Colon (tissue), 2 donors: ENCODE measurements at regions not wholly inside any gene's neighbourhood (a gene's known extent, or its start where the extent isn't known, plus 50 kb on each side); places are given as distances from the start of the nearest gene placed in this dataset.

Experiments
- FAIRE-seq: peaks from 2 replicates; lab custom pipeline; 2012; peaks lifted over from hg19 to GRCh38; lab: Jason Lieb, UNC
- donor health status: control.
- donor health status: control.

- FAIRE-seq: no peak
Measured at GRCh38 chr18:24530630-24531111, 70.2 kb downstream of the HRH4 start.

DNA sequence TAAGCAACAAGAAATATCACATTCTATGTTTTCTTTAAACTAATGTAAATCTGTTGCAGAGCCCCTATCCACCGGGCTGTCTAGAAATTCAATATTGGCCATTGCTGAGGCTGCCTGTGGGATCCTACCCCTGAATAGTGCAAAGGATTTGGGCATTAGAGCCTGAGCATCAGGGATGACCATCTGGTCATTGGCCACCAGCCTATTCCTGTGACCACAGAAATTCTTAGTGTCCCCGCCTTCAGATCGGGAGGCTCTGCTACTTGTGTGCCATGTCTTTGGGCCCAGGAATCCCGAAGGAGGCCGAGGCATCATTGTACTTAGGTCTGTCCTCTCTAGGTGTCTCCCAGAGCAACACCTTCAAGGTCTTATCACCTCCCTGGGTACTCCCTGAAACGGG, 73.8 kb downstream of the HRH4 start:
- no peak for FAIRE-seq

GRCh38 chr18:24534737-24535136, 74.3 kb downstream of the HRH4 start:
- no peak for FAIRE-seq

DNA sequence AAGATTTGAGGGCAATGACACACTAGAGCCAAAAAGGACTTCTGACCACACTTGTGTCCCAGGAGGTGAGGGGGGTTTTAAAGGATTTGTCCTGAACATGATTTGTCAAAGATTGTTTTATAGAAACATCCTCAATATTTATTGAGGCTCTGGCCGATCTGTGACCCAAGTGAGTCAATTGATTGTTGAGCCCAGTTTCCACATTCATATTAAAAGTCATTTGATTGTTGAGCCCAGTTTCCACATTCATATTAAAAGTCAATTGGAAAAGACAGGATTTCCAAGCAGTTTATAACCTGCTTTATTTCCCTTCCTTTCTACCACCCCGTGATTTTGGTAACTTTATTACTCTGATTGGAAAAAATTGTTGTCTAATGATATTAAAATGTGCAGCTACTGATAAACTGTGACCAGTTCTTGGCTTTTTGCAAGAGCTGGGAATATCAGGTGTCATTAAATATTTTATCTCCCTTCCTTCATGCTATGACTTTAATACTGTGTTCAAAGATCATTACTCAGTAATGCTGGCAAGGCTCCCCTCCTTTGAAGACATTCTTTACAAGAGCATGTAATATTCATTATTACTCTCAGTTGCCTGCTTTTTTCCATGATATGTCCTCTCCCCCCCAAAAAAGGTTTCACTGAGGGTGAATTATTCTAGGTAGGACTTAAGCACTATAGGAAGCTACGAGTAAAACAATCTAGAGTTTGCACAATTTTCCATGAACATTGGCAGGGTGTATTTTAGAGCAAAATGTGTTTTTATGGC, 75.3 kb downstream of the HRH4 start:
- FAIRE-seq: no peak

DNA sequence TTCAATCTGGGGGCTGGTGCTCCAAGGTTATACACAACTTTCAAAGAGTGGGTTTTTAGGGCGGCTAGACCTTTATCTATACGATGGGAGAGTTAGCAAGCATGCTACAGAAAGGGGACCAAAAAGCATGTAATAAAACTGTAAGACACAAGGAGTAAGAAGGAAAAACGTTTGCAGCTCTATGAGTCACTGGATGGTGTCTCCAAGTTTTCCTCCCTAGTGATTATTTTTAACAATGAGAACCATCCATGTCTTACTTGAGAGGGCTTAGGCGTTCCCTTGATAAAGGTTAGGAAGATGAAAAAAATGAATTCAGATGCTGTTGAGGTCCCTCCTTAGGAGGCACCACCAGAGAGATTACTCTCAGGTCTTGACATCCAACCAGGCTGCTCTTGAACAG, 75.9 kb downstream of the HRH4 start:
- no peak for FAIRE-seq

DNA sequence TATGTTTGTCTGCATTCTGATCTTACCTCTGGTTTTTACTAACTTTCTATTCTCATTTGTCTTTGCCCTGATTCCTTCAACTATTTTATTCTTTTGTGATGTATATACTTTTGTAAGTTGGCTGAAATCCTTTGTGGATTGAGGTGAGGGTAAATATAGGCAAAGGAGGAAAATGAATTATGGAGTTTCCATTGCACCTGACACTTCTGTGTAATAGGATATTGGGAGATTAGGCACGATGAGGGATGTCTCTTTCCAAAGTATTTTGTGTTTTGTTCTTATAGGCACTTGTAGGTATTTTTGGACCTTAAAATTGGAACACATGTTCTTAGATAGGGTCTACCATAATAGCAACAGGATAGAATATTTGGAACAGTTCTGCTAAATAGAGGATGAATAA, 76.4 kb downstream of the HRH4 start:
- FAIRE-seq: no peak

GRCh38 chr18:24538414-24539264, 78.2 kb downstream of the HRH4 start:
- no peak for FAIRE-seq

DNA sequence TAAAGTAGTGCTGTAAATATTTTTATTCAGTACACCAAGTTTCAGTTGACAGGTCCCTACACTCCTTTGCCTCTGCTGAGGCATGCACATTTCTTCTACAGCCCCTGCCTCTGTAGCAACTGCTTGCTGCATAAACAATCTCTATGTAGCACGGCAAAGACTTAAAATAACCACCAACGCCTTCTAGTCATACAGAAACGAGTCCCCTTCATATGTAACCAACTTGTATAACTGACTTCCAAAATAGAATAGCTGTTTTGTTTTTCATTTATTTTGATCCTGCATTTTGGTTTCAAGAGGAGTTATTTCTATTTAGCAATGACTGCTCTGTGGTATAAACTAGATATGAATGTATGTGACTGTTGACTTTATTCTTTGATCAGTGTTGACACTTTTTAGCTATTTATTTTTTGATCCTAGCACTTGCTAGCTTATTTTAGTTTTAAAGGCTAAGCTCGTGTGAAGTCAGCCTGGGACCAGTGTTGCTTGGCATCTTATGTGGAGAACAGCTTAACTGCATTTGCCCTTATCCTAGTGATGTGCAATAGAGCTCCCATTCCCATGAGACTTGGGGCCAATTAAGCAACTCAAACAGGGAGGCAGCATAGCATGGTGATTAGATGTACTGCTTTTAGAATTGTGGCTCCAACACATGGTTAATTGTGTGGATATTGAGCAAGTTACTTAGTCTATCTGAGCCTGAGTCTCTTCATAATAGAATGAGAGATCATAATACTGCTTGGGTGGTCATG, 79.6 kb downstream of the HRH4 start:
- FAIRE-seq: no peak

DNA sequence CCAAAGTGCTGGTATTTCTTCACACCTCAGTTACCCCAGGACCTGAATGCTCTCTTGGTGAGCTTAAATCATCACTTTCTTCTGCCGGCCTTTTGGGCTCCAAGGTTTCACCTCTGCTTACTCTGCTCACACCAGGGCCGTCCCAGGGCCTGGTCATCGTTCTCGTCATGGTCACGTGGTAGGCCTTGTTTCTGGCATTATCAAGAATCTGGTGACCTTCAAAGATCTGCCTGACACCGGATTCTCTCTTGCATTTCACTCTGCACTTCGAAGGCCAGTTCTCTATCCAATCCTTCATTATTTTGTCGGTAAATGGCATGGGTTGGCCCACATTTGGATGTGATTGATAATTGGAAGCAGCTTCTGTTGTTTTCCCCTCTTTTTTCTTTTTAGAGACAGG, 80.5 kb downstream of the HRH4 start:
- FAIRE-seq: no peak

GRCh38 chr18:24543086-24543794, 82.8 kb downstream of the HRH4 start:
- no peak for FAIRE-seq

GRCh38 chr18:24543795-24544498, 83.5 kb downstream of the HRH4 start:
- FAIRE-seq: no peak

GRCh38 chr18:24544949-24545348, 84.5 kb downstream of the HRH4 start:
- FAIRE-seq: no peak

DNA sequence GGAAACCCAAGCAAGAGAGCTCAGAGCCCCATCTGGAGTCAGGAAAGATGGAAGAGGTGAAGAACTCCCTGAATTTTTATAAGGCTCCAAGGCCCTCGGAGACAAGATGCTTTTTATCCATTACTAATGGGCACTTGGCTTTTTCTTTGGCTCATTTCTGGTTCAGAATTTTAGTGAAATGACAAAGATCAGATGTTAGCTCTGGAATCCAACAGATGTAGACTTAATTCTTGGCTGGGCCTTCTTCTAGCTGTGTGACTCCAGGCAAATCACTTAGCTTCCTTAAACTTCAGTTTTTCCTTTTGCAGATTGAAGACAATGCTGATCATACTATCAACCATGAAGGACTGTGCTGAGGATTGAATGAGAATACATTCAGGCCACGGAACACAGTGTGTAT, 85.2 kb downstream of the HRH4 start:
- no peak for FAIRE-seq

DNA sequence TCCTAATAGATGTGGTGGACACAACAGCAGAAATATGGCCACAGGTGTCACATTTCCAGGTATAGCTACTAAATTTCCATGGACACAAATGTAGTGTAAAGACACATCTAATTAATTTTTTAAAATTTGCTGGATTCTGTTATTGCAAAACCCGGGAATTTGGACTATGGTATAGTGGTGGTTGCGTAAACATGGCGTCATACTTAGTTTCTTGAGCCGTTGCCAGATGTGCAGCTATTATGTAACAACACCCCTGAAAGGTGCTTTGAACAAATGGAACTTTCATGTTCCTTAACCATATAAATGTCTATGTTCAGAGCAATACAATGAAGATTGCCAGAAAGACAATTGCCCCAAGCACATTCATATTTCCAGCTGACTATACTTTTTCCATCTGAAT, 85.9 kb downstream of the HRH4 start:
- FAIRE-seq: no peak

DNA sequence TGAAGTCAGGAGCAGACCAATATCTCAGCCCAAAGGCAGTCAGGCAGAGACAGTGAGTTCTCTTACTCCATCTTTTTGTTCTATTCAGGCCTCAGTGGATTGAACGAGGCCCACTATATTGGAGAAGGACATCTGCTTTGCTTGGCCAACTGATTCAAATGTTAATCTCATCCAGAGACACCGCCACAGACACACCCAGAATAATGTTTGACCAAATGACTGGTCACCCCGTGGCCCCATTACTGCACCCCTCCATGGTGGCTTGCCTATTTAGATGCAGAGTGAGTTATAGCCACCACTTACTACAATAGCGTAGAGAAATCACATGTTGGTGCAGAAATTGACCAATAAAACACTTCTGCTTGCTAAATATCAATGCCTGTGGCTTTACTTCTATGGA, 88.1 kb downstream of the HRH4 start:
- no peak for FAIRE-seq

DNA sequence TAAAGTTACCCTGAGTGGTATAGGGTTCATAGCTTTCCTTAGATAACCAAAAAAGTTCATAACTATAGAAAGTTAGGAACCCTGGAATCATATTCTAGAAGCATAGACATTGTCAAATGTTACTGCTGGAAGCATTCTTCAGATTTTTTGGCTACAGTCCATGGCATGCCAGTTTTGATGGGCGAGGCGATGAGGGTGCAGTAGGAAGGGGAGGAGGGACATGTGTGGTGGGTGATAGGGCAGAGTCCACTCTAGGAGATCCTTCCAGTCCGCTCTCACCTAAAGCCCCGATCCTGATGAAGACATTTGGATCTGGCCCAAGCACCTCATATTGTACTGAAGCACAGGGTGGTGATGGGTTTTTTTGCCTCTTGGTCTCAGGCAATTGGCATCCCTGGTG, 91.8 kb downstream of the HRH4 start:
- no peak for FAIRE-seq

DNA sequence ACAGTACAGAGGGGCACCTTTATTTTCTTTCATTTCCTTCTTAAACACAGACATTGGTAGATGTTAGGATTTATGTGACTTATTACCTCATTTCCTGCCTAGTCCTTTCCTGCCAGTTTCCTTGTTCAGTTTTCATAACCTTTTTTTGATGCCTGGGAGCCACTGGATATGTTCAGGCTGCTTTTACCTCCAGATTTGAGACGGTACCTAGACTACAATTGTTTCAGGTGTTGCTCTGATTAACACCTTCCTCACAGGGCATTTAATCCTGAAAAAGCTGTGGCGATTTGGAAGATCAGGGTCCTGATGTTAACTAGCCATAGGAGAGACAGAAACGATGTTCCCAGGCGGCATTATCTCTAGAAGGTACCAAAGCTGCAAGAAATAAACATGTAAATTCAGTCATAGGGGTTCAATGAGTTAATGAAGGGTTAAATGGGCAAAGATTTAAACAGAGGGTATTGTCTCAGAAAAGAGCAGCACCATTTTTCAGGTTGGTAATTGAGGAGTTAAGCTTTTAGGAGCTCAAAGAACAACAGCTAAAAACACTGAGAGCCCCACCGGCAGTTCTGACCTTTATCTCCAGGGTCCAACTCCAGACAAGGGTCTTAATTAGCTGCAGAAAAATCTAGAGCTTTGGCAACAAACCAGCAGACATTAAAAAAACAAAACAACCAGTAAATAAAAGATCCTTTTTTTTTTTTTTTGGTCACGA, 93.3 kb downstream of the HRH4 start:
- FAIRE-seq: no peak

DNA sequence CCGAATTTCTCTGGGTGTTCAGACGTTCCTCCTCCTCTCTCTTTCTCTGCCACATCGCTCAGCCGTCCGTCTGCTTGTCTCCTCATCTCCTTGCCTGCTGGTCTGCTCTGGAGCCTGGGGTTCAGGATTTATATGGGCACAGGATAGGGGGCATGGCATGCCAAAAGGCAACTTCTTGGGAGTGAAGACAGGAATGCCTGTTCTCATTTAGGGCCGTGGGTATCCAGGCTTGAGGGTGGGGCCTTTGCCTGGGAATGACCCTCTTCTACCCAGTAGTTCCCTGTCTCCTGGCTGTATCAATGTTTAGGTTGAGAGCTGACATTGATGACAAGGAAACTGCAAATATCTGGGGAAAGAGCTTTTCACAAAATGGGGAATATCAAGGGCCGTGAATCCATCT, 98.0 kb downstream of the HRH4 start:
- FAIRE-seq: no peak

- no peak for FAIRE-seq
Measured at GRCh38 chr18:24559526-24559925, 99.1 kb downstream of the HRH4 start.

- no peak for FAIRE-seq
Measured at GRCh38 chr18:24560511-24560981, 100.1 kb downstream of the HRH4 start.
